ENCODE measurements at regions not wholly inside any gene's neighbourhood (a gene's known extent, or its start where the extent isn't known, plus 50 kb on each side); places are given as distances from the start of the nearest gene placed in this dataset.

GRCh38 chr13:108377646-108378206 lies 108.2 kb downstream of the TNFSF13B start:
- WGBS, 2 donors (ENCODE audit: low coverage in 1 of 2): 85% methylated on average over 6 of the region's 6 CpGs; no CpG with 5 or more reads in 1 of the 2 donors
- no peaks in the 10 kb centered on the region for H3K4me1 ChIP-seq
- H3K4me3 ChIP-seq: no peak overlapping the region
- intact Hi-C loops (cut with DNase I; ENCODE audit: low total_unique reads): no loop called here
- no peak overlapping the region for H3K27ac ChIP-seq
- H3K9me3 ChIP-seq: no peaks in the 10 kb centered on the region
- H3K27me3 ChIP-seq: no peaks in the 10 kb centered on the region
- TF ChIP-seq POLR2A (IDR thresholded peaks at IDR 0.05): no peak
- TF ChIP-seq EP300 (IDR thresholded peaks at IDR 0.05; ENCODE audit: low read depth): no peak
- no peak for TF ChIP-seq POLR2AphosphoS5 (IDR thresholded peaks at IDR 0.05)
- TF ChIP-seq CTCF (IDR thresholded peaks at IDR 0.05): no peak
- in situ Hi-C loops (cut with MboI; ENCODE audit: low pct_ligation_motif_present in 1 of 4, low pct_unique_long_range_greater_than_20kb in 1 of 4, low sequenced_read_pairs in 3 of 4): no loop called here
- no peaks in the 10 kb centered on the region for H3K36me3 ChIP-seq
- DNase-seq: no peak

- H3K27me3 ChIP-seq: no peaks in the 10 kb centered on the region
- H3K36me3 ChIP-seq: no peaks in the 10 kb centered on the region
- no peaks in the 10 kb centered on the region for H3K9me3 ChIP-seq
- TF ChIP-seq EP300 (IDR thresholded peaks at IDR 0.05; ENCODE audit: low read depth) (no peak), CTCF (IDR thresholded peaks at IDR 0.05) (no peak), POLR2AphosphoS5 (IDR thresholded peaks at IDR 0.05) (no peak), POLR2A (IDR thresholded peaks at IDR 0.05) (no peak)
- no peak overlapping the region for H3K4me3 ChIP-seq
- in situ Hi-C loops (cut with MboI; ENCODE audit: low pct_ligation_motif_present in 1 of 4, low pct_unique_long_range_greater_than_20kb in 1 of 4, low sequenced_read_pairs in 3 of 4): no loop called here
- intact Hi-C loops (cut with DNase I; ENCODE audit: low total_unique reads): no loop called here
- 94 to 100% methylated on average over 2 to 3 of the region's 3 CpGs for WGBS, 2 donors (ENCODE audit: low coverage in 1 of 2)
- H3K4me1 ChIP-seq: no peaks in the 10 kb centered on the region
- DNase-seq: no peak
- no peak overlapping the region for H3K27ac ChIP-seq
Observed at GRCh38 chr13:108383667-108384066, 114.1 kb downstream of the TNFSF13B start.

GRCh38 chr13:108387156-108387555 lies 117.6 kb downstream of the TNFSF13B start:
- Histone ChIP-seq H3K9me3 (no peaks in the 10 kb centered on the region), H3K4me1 (no peaks in the 10 kb centered on the region), H3K36me3 (no peaks in the 10 kb centered on the region), H3K4me3 (no peak overlapping the region), H3K27ac (no peak overlapping the region), H3K27me3 (no peaks in the 10 kb centered on the region)
- WGBS, 2 donors (ENCODE audit: low coverage in 1 of 2): 78 to 79% methylated on average over 3 of the region's 3 CpGs
- TF ChIP-seq POLR2AphosphoS5 (IDR thresholded peaks at IDR 0.05): no peak
- TF ChIP-seq EP300 (IDR thresholded peaks at IDR 0.05; ENCODE audit: low read depth): no peak
- no peak for TF ChIP-seq CTCF (IDR thresholded peaks at IDR 0.05)
- TF ChIP-seq POLR2A (IDR thresholded peaks at IDR 0.05): no peak
- in situ Hi-C loops (cut with MboI; ENCODE audit: low pct_ligation_motif_present in 1 of 4, low pct_unique_long_range_greater_than_20kb in 1 of 4, low sequenced_read_pairs in 3 of 4): no loop called here
- DNase-seq: no peak
- intact Hi-C loops (cut with DNase I; ENCODE audit: low total_unique reads): no loop called here

GRCh38 chr13:108402850-108403249 lies 133.3 kb downstream of the TNFSF13B start:
- H3K27ac ChIP-seq: no peak overlapping the region
- intact Hi-C loops (cut with DNase I; ENCODE audit: low total_unique reads): no loop called here
- in situ Hi-C loops (cut with MboI; ENCODE audit: low pct_ligation_motif_present in 1 of 4, low pct_unique_long_range_greater_than_20kb in 1 of 4, low sequenced_read_pairs in 3 of 4): no loop called here

More at GRCh38 chr13:108402850-108403249, 133.3 kb downstream of the TNFSF13B start:
- no peaks in the 10 kb centered on the region for H3K9me3 ChIP-seq
- H3K27me3 ChIP-seq: no peaks in the 10 kb centered on the region
- WGBS, 2 donors (ENCODE audit: low coverage in 1 of 2): 62 to 69% methylated on average over 2 of the region's 2 CpGs
- TF ChIP-seq POLR2AphosphoS5 (IDR thresholded peaks at IDR 0.05): no peak
- TF ChIP-seq CTCF (IDR thresholded peaks at IDR 0.05): no peak
- no peak for TF ChIP-seq POLR2A (IDR thresholded peaks at IDR 0.05)
- TF ChIP-seq EP300 (IDR thresholded peaks at IDR 0.05; ENCODE audit: low read depth): no peak
- H3K4me1 ChIP-seq: no peaks in the 10 kb centered on the region
- no peak for DNase-seq
- no peaks in the 10 kb centered on the region for H3K36me3 ChIP-seq
- H3K4me3 ChIP-seq: no peak overlapping the region
